CD8-positive, alpha-beta memory T cell (primary cell): ENCODE measurements at regions not wholly inside any gene's neighbourhood (a gene's known extent, or its start where the extent isn't known, plus 50 kb on each side); places are given as distances from the start of the nearest gene placed in this dataset.

Source experiments
- CTCF ChIA-PET: fragments of 350-600 bp; sonication (Branson Sonifier 250); formaldehyde crosslinking; loops from one replicate; lab custom pipeline; 2021; ENCODE audit warnings: antibody characterized with exemption; lab: Charles Lee
- POLR2A ChIA-PET: fragments of 350-600 bp; sonication (Branson Sonifier 250); formaldehyde crosslinking; loops from one replicate; lab custom pipeline; 2021; ENCODE audit warnings: antibody characterized with exemption; lab: Charles Lee
- DNase-seq, 5 donors: peaks; one replicate each; pipeline versions ENCODE4 v3.0.0 to v3.0.0-alpha.2; 2020 to 2022; ENCODE audit warnings: mixed read lengths in 1 of 5
- H3K27ac ChIP-seq: one replicate; pipeline ENCODE4 v1.7.0; 2013; ENCODE audit warnings: low read depth, mild to moderate bottlenecking, low read length, moderate library complexity
- H3K27me3 ChIP-seq: 2 replicates; pipeline ENCODE4 v1.7.0; 2013; ENCODE audit warnings: low read length, mild to moderate bottlenecking; ENCODE audit not compliant: insufficient read depth, poor library complexity, severe bottlenecking
- H3K36me3 ChIP-seq: 2 replicates; pipeline ENCODE4 v1.7.0; 2013; ENCODE audit warnings: mild to moderate bottlenecking, low read length, moderate library complexity; ENCODE audit not compliant: insufficient read depth
- H3K4me1 ChIP-seq: 2 replicates; pipeline ENCODE4 v1.7.0; 2013; ENCODE audit warnings: mild to moderate bottlenecking, low read length, moderate library complexity; ENCODE audit not compliant: insufficient read depth
- H3K4me3 ChIP-seq: 2 replicates; pipeline ENCODE4 v1.7.0; 2013; ENCODE audit warnings: mild to moderate bottlenecking, low read length
- H3K9me3 ChIP-seq: 2 replicates; pipeline ENCODE4 v1.7.0; 2013; ENCODE audit warnings: mild to moderate bottlenecking, low read length
- H3K27ac Mint-ChIP-seq, 8 donors: one replicate each; pipeline ENCODE4 v1.8.0; 2020 to 2021; ENCODE audit warnings: mixed read lengths in 8 of 8, mild to moderate bottlenecking in 6 of 8, inconsistent platforms in 3 of 8, moderate library complexity in 3 of 8
- H3K27me3 Mint-ChIP-seq, 2 donors: one replicate each; pipeline ENCODE4 v1.8.0; 2020 to 2021; ENCODE audit warnings: mixed read lengths in 2 of 2, mild to moderate bottlenecking in 1 of 2, moderate library complexity in 1 of 2
- H3K36me3 Mint-ChIP-seq, 3 donors: one replicate each; pipeline ENCODE4 v1.8.0; 2020 to 2021; ENCODE audit warnings: mixed read lengths in 3 of 3, inconsistent platforms in 1 of 3, mild to moderate bottlenecking in 1 of 3
- H3K4me1 Mint-ChIP-seq, 3 donors: one replicate each; pipeline ENCODE4 v1.8.0; 2020 to 2021; ENCODE audit warnings: mixed read lengths in 3 of 3, inconsistent platforms in 1 of 3, mild to moderate bottlenecking in 1 of 3
- H3K4me3 Mint-ChIP-seq, 7 donors: one replicate each; pipeline ENCODE4 v1.8.0; 2020 to 2021; ENCODE audit warnings: mixed read lengths in 7 of 7, mild to moderate bottlenecking in 6 of 7, moderate library complexity in 4 of 7, inconsistent platforms in 2 of 7
- H3K9me3 Mint-ChIP-seq, 5 donors: one replicate each; pipeline ENCODE4 v1.8.0; 2020 to 2022; ENCODE audit warnings: mixed read lengths in 5 of 5, mild to moderate bottlenecking in 3 of 5, moderate library complexity in 2 of 5, inconsistent platforms in 1 of 5

- H3K36me3 Mint-ChIP-seq: peaks cover 0 to 2% (median 0%) of the 10 kb centered on the region in 3 donors
- H3K27ac Mint-ChIP-seq: no peak overlapping the region
- H3K4me1 ChIP-seq: no peaks in the 10 kb centered on the region
- H3K36me3 ChIP-seq: no peaks in the 10 kb centered on the region
- H3K4me3 ChIP-seq: no peak overlapping the region
- no peaks in the 10 kb centered on the region for H3K9me3 ChIP-seq
- H3K9me3 Mint-ChIP-seq: peaks cover 0 to 20% (median 16%) of the 10 kb centered on the region in 5 donors
- H3K27me3 Mint-ChIP-seq: no peaks in the 10 kb centered on the region
- POLR2A ChIA-PET: no interaction called here
- H3K27ac ChIP-seq: no peak overlapping the region
- CTCF ChIA-PET: no interaction called here
- no peaks in the 10 kb centered on the region for H3K27me3 ChIP-seq
- no peaks in the 10 kb centered on the region for H3K4me1 Mint-ChIP-seq
- H3K4me3 Mint-ChIP-seq: no peak overlapping the region
- no peak for DNase-seq
Observed at GRCh38 chr11:27287205-27287604, 75.8 kb downstream of the CCDC34 start.

- H3K9me3 Mint-ChIP-seq: peaks cover 0 to 7% (median 4%) of the 10 kb centered on the region in 5 donors
- no peak for DNase-seq
Observed at GRCh38 chr11:27285761-27286160, 77.3 kb downstream of the CCDC34 start.

GRCh38 chr11:27282806-27283205, 80.2 kb downstream of the CCDC34 start:
- H3K27ac Mint-ChIP-seq: no peak overlapping the region
- H3K36me3 Mint-ChIP-seq: no peaks in the 10 kb centered on the region
- ChIA-PET CTCF (interaction anchor here (0.7 to 1.1 kb wide), 2 partner anchors 9 kb away, joined by 3 read pairs; no protein-coding TSS in a partner anchor), POLR2A (no interaction called here)
- peaks cover 4 to 8% of the 10 kb centered on the region in 2 donors for H3K27me3 Mint-ChIP-seq
- peaks cover 0 to 7% (median 0%) of the 10 kb centered on the region in 3 donors for H3K4me1 Mint-ChIP-seq
- H3K36me3 ChIP-seq: no peaks in the 10 kb centered on the region
- H3K27me3 ChIP-seq: no peaks in the 10 kb centered on the region
- DNase-seq: no peak
- H3K9me3 Mint-ChIP-seq: no peaks in the 10 kb centered on the region
- H3K27ac ChIP-seq: no peak overlapping the region
- no peaks in the 10 kb centered on the region for H3K9me3 ChIP-seq
- no peak overlapping the region for H3K4me3 ChIP-seq
- no peak overlapping the region for H3K4me3 Mint-ChIP-seq
- no peaks in the 10 kb centered on the region for H3K4me1 ChIP-seq

More at GRCh38 chr11:27285761-27286160, 77.3 kb downstream of the CCDC34 start:
- Mint-ChIP-seq H3K27ac (no peak overlapping the region), H3K36me3 (peaks cover 0 to 2% (median 0%) of the 10 kb centered on the region in 3 donors), H3K27me3 (no peaks in the 10 kb centered on the region), H3K4me3 (no peak overlapping the region), H3K4me1 (peaks cover 0 to 7% (median 0%) of the 10 kb centered on the region in 3 donors)
- POLR2A ChIA-PET: no interaction called here
- H3K4me3 ChIP-seq: no peak overlapping the region
- no peaks in the 10 kb centered on the region for H3K9me3 ChIP-seq
- H3K4me1 ChIP-seq: no peaks in the 10 kb centered on the region
- H3K36me3 ChIP-seq: no peaks in the 10 kb centered on the region
- CTCF ChIA-PET: no interaction called here
- no peak overlapping the region for H3K27ac ChIP-seq
- H3K27me3 ChIP-seq: no peaks in the 10 kb centered on the region

- Mint-ChIP-seq H3K9me3 (no peaks in the 10 kb centered on the region), H3K27ac (no peak overlapping the region), H3K36me3 (no peaks in the 10 kb centered on the region), H3K27me3 (peaks cover 9 to 12% of the 10 kb centered on the region in 2 donors), H3K4me3 (no peak overlapping the region), H3K4me1 (peaks cover 0 to 7% (median 0%) of the 10 kb centered on the region in 3 donors)
- Histone ChIP-seq H3K27ac (no peak overlapping the region), H3K27me3 (no peaks in the 10 kb centered on the region), H3K36me3 (no peaks in the 10 kb centered on the region), H3K9me3 (no peaks in the 10 kb centered on the region), H3K4me1 (no peaks in the 10 kb centered on the region), H3K4me3 (no peak overlapping the region)
- CTCF ChIA-PET: no interaction called here
- no peak for DNase-seq
- POLR2A ChIA-PET: no interaction called here
Observed at GRCh38 chr11:27281740-27282590, 81.0 kb downstream of the CCDC34 start.

- no peaks in the 10 kb centered on the region for H3K9me3 ChIP-seq
- H3K9me3 Mint-ChIP-seq: no peaks in the 10 kb centered on the region
- H3K4me1 Mint-ChIP-seq: peaks cover 0 to 7% (median 0%) of the 10 kb centered on the region in 3 donors
- no peaks in the 10 kb centered on the region for H3K4me1 ChIP-seq
- H3K36me3 Mint-ChIP-seq: no peaks in the 10 kb centered on the region
- no peaks in the 10 kb centered on the region for H3K36me3 ChIP-seq
- no peak overlapping the region for H3K4me3 Mint-ChIP-seq
- H3K4me3 ChIP-seq: no peak overlapping the region
- H3K27me3 ChIP-seq: no peaks in the 10 kb centered on the region
- H3K27me3 Mint-ChIP-seq: peaks cover 12 to 16% of the 10 kb centered on the region in 2 donors
- no peak for DNase-seq
- no peak overlapping the region for H3K27ac Mint-ChIP-seq
- ChIA-PET POLR2A (no interaction called here), CTCF (no interaction called here)
- H3K27ac ChIP-seq: no peak overlapping the region
Observed at GRCh38 chr11:27281276-27281675, 81.7 kb downstream of the CCDC34 start.

GRCh38 chr11:27280140-27280539, 82.9 kb downstream of the CCDC34 start:
- H3K4me1 Mint-ChIP-seq: peaks cover 0 to 7% (median 0%) of the 10 kb centered on the region in 3 donors
- H3K4me3 Mint-ChIP-seq: no peak overlapping the region
- no peaks in the 10 kb centered on the region for H3K36me3 Mint-ChIP-seq
- no peak for DNase-seq
- H3K27ac Mint-ChIP-seq: no peak overlapping the region
- no peaks in the 10 kb centered on the region for H3K9me3 Mint-ChIP-seq
- ChIA-PET CTCF (no interaction called here), POLR2A (no interaction called here)
- Histone ChIP-seq H3K4me1 (no peaks in the 10 kb centered on the region), H3K27ac (no peak overlapping the region), H3K4me3 (no peak overlapping the region), H3K9me3 (no peaks in the 10 kb centered on the region), H3K27me3 (no peaks in the 10 kb centered on the region), H3K36me3 (no peaks in the 10 kb centered on the region)
- H3K27me3 Mint-ChIP-seq: peaks cover 12 to 20% of the 10 kb centered on the region in 2 donors

- no peaks in the 10 kb centered on the region for H3K9me3 Mint-ChIP-seq
- ChIA-PET POLR2A (no interaction called here), CTCF (no interaction called here)
- Histone ChIP-seq H3K36me3 (no peaks in the 10 kb centered on the region), H3K9me3 (no peaks in the 10 kb centered on the region), H3K4me3 (no peak overlapping the region), H3K27me3 (no peaks in the 10 kb centered on the region), H3K27ac (no peak overlapping the region), H3K4me1 (no peaks in the 10 kb centered on the region)
- H3K27me3 Mint-ChIP-seq: peaks cover 12 to 23% of the 10 kb centered on the region in 2 donors
- H3K27ac Mint-ChIP-seq: peak overlapping the region in 1 of 8 donors; percentile 14
- no peak overlapping the region for H3K4me3 Mint-ChIP-seq
- no peaks in the 10 kb centered on the region for H3K36me3 Mint-ChIP-seq
- DNase-seq: no peak
- H3K4me1 Mint-ChIP-seq: peaks cover 0 to 7% (median 0%) of the 10 kb centered on the region in 3 donors
Observed at GRCh38 chr11:27279460-27279859, 83.6 kb downstream of the CCDC34 start.

GRCh38 chr11:27277843-27278242, 85.2 kb downstream of the CCDC34 start:
- no peak overlapping the region for H3K27ac Mint-ChIP-seq
- peaks cover 12 to 23% of the 10 kb centered on the region in 2 donors for H3K27me3 Mint-ChIP-seq
- no peaks in the 10 kb centered on the region for H3K36me3 Mint-ChIP-seq
- no peak for DNase-seq
- POLR2A ChIA-PET: no interaction called here
- Histone ChIP-seq H3K27ac (no peak overlapping the region), H3K9me3 (no peaks in the 10 kb centered on the region), H3K27me3 (no peaks in the 10 kb centered on the region), H3K4me1 (no peaks in the 10 kb centered on the region), H3K4me3 (no peak overlapping the region), H3K36me3 (no peaks in the 10 kb centered on the region)
- CTCF ChIA-PET: no interaction called here
- H3K9me3 Mint-ChIP-seq: no peaks in the 10 kb centered on the region
- no peak overlapping the region for H3K4me3 Mint-ChIP-seq
- peaks cover 0 to 7% (median 0%) of the 10 kb centered on the region in 3 donors for H3K4me1 Mint-ChIP-seq
